Stimulated activated CD8-positive, alpha-beta memory T cell treated with anti-CD3 and anti-CD28 coated beads, Interleukin-7, amount 100 ng/mL, for 1 hour (primary cell): ENCODE measurements at regions not wholly inside any gene's neighbourhood (a gene's known extent, or its start where the extent isn't known, plus 50 kb on each side); places are given as distances from the start of the nearest gene placed in this dataset.
"Not testable (repeated sequence)": the region's sequence is repeated elsewhere in the genome, so short reads cannot be mapped to it uniquely, and the experiment has no call there.

Experiments used
- DNase-seq, 2 donors: peaks; one replicate each; pipeline ENCODE4 v3.0.0-alpha.2; 2020; ENCODE audit warnings: low read depth in 2 of 2

DNA sequence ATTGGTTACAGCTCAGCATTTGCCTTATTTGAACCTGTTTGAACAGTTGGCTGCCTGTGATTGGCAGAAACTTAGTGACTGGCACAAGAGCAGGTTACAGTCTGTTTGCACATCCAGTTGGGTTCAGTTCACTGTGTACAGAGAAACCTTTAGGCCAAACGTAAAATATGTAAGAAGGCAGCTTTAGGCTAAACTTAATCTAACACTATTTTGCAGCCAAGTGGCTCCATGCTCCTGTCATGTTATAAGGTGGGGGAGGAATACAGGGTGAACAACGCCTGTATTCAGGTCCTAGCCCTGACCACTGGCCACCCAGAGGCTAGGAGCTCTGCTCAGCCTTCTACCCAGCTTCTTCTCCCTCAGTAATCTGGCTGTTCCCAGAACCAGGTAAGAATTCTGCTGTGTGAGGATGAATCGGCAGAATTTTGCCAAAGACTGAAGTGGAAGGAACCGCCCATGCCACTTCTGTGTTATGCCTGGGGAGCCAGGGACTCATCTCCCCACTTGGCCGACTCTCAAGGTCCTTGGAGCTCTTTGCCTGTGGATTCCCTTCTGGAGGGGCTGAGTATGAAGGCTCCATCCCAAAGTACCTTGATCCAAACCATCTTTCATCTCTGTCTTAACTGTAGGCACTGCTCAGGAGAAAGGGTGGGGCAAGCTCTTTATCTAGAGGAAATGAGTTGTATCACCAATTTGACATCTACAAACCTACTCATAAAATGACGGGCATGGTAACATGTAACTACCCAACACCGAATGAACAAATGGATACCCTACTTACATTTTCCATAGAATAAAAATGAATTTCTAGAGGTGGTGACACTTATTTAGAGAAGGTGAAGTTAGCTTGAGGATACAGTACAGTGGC lies 164.4 kb upstream of the NAMPT start:
- DNase-seq, result no peak

DNA sequence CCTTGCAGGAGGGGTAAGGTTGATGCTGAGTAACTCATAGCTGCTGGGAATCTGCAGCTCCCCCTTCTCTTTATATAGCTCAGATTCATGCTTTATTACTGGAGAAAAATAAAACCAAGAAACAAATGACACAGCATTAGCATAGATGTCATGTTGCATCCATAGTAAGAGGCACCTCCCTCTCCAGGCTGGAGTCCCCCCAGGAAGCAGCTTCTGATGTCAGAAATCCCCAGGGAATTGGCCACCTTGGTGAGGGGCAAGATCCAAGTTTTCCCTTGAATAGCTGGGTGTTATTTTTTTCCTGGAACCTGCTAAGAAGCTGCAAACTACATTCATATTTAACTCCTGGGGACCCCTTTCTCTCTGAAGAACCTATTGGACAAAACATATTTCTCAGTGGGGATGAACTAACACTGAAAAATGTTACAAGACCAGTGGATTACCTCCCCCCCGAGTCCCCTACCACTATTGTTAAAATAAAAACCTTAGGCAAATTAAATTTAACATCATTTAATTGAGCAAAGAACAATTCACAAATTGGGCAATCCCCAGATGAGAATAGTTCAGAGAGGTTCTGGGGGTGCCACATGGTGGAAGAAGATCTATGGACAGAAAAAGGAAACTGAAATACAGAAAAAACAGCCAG lies 163.7 kb upstream of the NAMPT start:
- no peak for DNase-seq

DNA sequence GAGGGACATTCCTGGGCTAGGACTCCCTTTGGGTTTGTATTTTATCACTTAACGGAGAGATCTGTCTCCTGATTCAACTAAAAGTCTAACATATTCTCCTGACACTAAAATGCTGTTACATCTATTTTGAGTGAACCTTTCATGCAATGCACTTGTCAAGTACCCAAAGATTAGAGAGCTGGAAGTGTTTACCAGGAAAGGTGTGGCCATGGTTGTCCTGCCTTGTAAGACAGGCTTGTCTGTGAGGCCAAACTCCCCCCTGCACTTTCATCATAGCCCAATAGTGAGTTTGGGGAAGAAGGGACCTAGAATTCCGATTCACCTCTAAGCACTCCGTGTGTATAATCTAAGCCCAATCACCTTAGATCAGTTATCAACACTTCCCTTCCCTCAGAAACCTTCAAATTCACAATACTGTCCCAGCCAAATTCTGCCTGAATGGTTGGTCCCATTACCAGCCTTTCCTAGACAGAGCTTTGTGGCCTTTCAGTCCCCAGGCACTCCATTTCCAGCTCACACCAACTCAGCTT lies 162.6 kb upstream of the NAMPT start:
- no peak for DNase-seq

DNA sequence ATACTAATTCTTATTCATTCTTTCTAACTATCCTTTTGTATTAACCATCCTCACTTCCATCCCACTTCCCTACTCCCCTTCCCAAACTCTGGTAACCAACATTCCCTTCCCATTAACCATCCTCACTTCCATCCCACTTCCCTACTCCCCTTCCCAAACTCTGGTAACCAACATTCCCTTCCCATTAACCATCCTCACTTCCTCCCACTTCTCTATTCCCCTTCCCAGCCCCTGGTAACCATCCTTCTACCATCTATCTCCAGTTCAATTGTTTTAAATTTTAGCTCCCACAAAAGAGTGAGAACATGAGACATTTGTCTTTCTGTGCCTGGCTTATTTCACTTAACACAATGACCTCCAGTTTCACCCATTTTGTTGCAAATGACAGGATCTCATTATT lies 160.6 kb upstream of the NAMPT start:
- DNase-seq, result not testable (repeated sequence)

DNA sequence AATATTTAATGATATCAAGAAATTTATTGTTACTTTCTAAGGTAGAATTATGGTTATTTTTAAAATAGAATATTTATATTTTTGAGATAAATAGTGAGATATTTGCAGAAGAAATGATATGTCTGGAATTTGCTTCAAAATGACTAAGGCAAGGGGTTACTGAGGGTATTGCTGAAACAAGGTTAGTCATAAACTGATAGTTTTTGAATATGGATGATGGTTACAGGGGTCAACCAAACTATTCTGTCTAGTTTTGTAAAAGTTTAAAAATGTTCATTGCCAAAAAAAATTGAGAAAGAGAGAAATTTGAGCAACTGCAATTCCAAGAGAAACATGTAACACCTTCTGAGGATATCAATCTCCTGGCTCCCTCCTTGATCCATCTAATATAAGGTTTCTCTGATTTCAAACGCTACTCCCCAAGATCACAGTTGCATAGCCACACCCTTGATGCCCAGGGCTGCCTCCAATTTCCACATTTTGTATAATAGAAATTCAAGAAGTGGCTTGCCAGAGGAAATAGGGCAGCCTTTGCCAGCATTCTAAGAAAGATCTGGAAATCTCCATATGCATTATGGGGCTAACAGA lies 159.4 kb upstream of the NAMPT start:
- DNase-seq, result no peak

DNA sequence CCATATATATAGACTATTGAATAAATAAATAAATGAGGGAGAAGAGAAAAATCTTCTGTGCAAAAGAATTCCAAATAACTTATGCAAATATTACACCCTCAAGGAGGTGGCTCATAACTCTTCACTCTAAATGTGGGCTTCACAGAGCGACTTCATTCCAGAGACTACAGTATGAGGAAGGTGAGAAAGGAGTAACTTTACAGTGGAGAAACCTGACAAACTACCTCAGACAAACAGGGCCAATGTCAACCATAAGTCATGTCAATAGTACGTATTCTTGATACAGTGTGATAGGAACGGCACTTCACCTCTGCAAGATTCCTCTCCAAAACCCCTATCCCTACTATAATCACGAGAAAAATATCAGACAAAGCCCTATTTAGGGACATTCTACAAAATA lies 158.4 kb upstream of the NAMPT start:
- DNase-seq, result no peak

DNA sequence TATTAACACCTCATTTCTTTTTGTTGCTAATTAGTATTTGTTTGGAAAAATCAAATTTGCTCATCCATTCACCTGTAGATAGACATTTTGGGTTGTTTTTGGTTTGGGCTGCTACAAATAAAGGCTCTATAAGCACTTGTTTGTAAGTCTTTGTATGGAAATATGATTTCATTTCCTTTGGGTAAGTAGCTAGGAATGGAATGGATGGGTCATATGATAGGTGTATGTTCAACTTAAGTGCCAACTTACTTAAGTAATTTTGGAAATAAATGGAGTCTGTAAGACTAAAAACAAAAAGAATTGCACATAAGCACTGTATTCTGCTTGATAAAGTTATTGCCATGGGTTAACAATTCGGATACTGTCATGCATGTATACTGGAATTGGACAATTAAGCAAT lies 157.7 kb upstream of the NAMPT start:
- DNase-seq, result no peak

DNA sequence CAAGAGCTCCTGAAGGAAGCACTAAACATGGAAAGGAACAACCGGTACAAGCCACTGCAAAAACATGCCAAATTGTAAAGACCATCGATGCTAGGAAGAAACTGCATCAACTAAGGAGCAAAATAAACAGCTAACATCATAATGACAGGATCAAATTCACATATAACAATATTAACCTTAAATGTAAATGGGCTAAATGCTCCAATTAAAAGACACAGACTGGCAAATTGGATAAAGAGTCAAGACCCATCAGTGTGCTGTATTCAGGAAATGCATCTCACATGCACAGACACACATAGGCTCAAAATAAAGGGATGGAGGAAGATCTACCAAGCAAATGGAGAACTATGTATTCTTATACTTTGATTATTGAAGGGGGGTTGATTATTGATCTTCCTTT lies 156.6 kb upstream of the NAMPT start:
- DNase-seq, result not testable (repeated sequence)

DNA sequence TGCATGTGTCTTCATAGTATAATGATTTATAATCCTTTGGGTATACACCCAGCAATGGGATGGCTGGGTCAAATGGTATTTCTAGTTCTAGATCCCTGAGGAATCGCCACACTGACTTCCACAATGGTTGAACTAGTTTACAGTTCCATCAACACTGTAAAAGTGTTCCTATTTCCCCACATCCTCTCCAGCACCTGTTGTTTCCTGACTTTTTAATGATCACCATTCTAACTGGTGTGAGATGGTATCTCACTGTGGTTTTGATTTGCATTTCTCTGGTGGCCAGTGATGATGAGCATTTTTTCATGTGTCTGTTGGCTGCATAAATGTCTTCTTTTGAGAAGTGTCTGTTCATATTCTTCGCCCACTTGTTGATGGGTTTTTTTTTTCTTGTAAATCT lies 152.2 kb upstream of the NAMPT start:
- DNase-seq, result not testable (repeated sequence)

DNA sequence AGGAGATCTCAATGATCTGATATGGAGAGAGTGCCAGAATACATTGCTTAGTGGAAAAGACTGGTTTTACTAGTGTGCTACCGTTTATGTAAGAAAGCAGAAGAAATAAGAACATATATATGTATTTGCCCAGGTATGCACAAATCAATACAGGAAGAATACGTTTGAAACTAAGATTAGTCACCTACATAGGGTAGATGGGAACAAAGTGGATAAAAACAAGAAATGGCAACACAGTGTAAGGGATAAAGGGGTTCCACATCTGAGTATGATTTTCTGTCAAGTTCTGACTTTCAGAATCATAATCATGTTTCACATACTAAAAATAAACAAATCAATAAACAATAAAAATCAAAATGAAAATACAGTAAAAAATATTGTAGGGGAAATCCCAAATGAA lies 148.6 kb upstream of the NAMPT start:
- DNase-seq, result no peak

DNA sequence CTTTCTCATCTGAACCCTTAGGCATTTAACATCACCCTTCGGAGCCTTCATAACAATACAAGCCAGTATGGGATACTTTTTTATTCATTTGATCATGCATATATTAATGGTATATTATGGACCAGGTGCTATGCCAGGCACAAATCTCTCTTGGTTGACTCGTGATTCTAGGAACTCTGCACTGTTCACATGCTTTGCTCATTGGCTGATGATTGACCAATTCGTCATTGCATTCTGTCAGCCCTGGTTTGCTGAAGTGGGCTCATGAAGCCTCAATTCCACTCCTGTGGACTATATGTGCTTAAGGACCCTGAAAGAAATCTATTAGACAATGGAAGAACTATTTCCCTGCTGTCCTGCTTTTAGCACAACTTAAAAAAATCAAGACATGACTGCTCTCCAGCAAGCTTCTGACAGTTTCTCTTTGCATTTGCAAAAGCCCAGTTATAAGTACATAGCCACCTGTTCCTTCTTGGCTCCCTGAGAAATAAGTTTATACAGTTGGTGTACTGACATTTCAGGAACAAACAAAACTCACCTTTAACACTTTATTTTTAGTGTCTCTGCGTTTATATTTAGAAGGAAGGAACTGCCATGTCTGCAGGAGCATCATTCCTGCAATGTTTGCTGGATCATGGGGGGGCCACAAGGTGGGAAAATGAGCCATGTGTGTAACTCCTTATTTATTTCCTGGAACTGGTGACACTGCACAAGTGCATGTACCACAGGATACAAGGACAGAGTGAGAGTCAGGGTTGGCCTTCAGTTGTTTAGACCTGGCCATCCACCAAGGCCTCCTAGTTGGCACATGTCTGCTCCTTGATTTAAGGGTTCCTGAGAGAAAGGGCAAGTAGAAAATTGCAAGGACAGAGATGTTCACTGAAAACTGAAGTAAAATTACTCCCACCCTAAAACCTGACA lies 146.0 kb upstream of the NAMPT start:
- no peak for DNase-seq

DNA sequence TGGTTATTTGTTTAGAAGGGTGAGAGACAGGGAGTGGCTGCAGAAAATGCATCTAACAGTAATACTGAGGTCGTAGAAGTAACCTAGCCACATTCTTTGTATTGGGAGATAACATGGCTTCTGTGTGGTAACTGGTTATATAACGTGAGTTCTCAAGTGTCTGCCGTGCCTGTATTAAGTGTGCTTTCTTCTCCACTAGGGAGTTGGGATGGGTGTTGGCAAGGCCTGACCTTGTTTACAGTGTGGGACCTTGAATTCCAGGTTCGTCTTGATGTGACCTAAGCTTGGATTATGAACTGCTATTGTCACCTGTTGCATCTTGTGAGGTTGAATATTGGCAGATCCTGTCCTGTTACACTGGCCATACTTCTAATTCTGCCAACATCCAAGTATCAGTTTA lies 145.3 kb upstream of the NAMPT start:
- DNase-seq, result no peak

DNA sequence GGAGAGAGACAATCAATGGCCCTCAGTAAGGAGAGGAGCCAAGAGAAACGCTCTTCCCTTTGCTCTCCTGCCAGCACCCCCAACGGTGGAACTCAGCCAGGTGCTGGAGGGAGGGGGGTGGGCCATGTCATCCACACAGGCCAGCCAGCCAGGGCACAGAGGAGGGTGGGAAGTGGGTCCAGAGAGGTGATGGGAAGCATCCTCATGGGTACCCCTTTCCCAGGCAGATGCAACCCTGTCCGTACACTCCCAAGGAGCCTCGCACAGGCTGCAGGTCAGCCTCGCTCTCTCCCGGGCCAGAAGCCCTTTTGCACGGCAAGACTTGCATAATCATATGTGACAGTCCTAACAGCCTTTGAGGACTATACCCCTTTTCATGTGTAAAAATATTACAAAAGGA lies 142.0 kb upstream of the NAMPT start:
- DNase-seq, result no peak

DNA sequence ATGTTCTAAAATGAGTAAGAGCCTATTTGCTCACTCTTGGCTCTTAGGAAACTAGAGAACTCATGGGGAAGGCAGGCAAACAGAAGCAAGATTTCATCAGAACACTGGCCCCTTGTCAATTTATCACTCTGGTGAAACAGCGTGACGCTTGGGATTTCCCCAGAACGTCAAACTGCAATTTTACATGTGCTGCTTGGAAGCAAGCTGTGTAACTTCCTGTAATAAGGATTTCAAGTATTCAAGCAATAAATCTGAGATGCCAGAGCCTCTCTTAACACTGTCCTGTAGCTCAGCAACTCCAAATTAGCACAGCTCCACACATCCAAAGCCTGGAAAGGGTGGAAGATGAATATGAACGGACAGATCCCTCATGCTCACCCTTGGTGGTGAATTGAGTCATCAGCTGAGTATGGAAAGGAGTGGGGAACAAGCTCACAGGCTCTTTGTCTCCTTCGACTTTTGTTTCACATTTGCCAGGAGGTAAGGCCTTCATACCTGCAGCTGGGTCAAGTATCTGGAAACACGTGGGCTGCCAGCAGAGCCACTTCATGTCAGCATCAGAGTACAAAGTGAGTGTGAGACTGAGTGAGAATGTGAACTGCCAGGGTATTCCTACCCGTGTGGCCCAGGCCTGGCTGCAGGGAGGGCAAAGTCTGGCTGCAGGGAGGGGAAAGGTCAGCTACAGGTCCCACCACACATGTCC lies 140.4 kb upstream of the NAMPT start:
- DNase-seq, result no peak

DNA sequence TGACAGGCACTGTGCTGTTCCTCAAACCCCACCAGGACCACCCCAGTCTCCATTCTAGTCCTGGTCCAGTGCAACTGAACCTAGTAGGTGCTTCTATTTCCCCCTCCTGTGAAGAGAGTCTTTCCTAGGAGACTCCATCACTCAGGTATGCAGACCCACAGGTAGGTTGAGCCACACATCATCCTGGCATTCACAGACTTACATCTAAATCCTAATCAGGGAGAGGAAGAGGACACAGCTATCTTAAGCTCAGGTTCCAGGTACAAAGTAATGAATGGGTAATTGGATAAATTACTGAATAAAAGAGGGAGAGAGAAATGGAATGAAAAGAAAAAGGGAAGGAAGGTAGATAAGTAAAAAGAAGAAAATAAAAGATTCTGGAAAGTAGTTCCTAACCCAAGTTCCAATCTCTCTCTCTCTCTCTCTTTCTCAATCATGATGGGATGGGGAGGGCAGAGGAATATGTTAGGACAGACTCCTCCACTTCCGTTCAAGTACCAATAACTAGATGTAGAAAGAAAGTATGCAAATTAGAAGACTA lies 139.8 kb upstream of the NAMPT start:
- DNase-seq, result no peak

DNA sequence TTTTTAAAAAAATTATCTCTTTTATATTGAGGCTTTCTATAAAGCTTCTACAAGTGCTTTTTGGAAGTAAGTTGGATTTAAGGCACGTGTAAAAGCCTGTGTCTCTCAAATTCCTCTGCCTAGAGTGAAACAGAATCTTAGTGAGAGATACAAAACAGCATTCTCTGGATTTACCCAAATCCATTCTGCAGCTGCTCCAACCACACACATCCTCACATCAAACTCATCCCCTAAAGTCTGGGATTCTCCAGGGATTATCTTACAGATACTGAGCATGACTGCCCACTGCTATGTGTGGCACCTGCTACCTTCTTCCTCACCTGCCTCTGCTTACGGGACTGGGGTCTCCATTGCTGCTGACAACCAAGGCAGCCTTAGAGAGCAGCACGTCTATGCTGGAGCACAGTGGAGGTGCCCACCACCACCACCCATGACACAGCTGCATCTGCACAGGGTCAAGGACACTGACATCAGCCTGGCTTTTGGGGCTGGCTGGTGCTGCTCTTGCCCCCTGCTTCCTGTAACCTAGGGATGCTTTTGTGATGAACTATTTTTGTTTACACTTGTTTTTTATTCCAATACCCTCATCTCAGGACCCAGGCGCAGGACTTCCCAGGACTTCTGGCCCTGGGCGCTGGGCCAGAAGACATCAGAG lies 139.2 kb upstream of the NAMPT start:
- no peak for DNase-seq

DNA sequence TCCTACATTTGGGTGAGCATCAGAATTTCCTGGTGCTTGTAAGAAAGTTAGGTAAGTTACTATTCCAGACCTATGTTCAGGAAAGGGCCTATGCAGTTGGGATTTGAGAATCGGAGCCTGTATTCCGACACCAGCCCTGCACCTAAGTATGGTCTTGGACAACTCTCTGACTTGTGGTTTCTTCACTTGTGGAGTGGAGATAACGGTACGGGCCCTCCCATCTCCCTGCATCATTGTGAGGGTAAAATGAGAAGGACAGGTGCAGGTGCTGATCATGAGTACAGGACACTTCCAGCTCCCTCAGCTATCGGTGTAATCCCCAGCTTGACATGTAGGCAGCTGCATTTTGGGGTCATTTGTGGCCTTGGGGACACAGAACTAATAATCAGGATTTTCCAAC lies 138.3 kb upstream of the NAMPT start:
- no peak for DNase-seq

DNA sequence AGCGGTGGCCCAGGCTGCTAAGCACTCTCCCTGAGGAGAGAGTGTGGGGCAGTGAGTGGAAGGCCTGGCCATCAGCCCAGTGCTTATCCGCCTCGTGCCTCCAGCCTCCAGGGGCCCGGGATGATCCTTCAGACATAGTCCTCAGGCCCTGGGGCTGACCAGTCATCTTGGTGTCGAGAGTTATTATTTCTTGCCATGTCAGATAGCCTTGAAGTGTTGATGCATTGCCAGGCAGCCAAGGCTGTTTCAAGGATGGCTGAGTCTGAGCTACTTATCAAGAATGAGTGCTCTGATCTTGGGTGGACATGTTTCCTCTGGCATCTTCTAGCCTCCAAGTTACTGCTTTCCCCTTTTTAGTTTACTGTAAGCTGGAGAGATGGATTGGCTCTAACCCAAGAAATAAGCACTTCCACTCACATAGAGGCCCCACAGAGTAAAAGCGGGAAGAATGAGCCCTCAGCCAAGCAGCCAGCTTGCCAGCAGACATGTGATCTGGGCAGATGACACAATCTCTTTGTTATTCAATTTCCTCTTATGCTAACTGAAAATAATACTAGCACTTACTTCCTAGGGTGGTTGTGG lies 136.5 kb upstream of the NAMPT start:
- no peak for DNase-seq

DNA sequence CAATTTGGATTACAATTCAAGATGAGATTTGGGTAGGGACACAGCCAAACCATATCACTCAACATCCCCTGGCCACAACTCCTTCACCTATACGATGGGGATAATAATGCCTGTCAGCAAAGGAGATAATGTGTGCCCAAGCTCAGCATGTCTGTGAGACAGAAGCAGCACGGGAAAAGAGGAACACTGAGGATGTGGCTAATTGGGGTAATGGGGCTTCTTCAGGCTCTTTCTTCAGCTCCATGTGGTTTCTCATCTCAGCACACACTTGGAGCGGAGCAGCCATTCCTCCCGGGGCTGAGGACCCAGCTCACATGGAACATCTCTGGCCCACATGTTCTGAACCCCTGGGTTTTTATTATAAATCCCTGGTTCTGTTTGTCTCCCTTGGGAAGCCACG lies 136.0 kb upstream of the NAMPT start:
- no peak for DNase-seq

DNA sequence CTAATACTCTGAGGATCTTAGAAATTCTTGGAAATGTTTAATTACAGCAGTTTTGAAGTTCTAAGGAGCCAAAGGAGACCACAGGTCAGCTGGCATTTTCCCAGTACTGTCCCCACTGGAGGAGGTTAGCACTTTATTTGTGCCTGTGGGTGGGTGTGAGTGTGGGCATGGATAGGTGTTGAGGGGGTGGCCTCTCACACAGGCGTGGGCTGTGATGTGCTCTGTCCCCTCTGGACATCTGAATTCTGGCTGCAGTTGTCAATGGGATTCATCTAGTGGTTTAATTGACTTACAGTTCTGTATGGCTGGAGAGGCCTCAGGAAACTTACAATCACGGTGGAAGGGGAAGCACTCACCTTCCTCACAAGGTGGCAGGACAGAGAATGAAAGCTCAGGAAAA lies 135.4 kb upstream of the NAMPT start:
- DNase-seq, result no peak
